ENCODE measurements at regions not wholly inside any gene's neighbourhood (a gene's known extent, or its start where the extent isn't known, plus 50 kb on each side); places are given as distances from the start of the nearest gene placed in this dataset.

- no peak for DNase-seq (ENCODE audit: low read depth in 4 of 4, low spot score in 1 of 4)
Measured at GRCh38 chr2:146221826-146222225, 1623.0 kb upstream of the ACVR2A start.

GRCh38 chr2:146220957-146221356, 1623.9 kb upstream of the ACVR2A start:
- DNase-seq (ENCODE audit: low read depth in 4 of 4, low spot score in 1 of 4) = no peak

- DNase-seq (ENCODE audit: low read depth in 4 of 4, low spot score in 1 of 4) = no peak
Measured at GRCh38 chr2:146214394-146214929, 1630.4 kb upstream of the ACVR2A start.

- DNase-seq (ENCODE audit: low read depth in 4 of 4, low spot score in 1 of 4) = no peak
Measured at GRCh38 chr2:146213674-146214073, 1631.2 kb upstream of the ACVR2A start.

- no peak for DNase-seq (ENCODE audit: low read depth in 4 of 4, low spot score in 1 of 4)
Measured at GRCh38 chr2:146212602-146213001, 1632.2 kb upstream of the ACVR2A start.

- DNase-seq (ENCODE audit: low read depth in 4 of 4, low spot score in 1 of 4) = no peak
Measured at GRCh38 chr2:146209842-146210275, 1635.0 kb upstream of the ACVR2A start.

GRCh38 chr2:146207901-146208300, 1636.9 kb upstream of the ACVR2A start:
- DNase-seq (ENCODE audit: low read depth in 4 of 4, low spot score in 1 of 4) = no peak

- no peak for DNase-seq (ENCODE audit: low read depth in 4 of 4, low spot score in 1 of 4)
Measured at GRCh38 chr2:146207417-146207816, 1637.4 kb upstream of the ACVR2A start.

- no peak for DNase-seq (ENCODE audit: low read depth in 4 of 4, low spot score in 1 of 4)
Measured at GRCh38 chr2:146203064-146203624, 1641.7 kb upstream of the ACVR2A start.

GRCh38 chr2:146193619-146194018, 1651.2 kb upstream of the ACVR2A start:
- DNase-seq (ENCODE audit: low read depth in 4 of 4, low spot score in 1 of 4) = no peak

- no peak for DNase-seq (ENCODE audit: low read depth in 4 of 4, low spot score in 1 of 4)
Measured at GRCh38 chr2:146189541-146189940, 1655.3 kb upstream of the ACVR2A start.

GRCh38 chr2:146173934-146174333, 1654.0 kb upstream of the ZEB2 start:
- no peak for DNase-seq (ENCODE audit: low read depth in 4 of 4, low spot score in 1 of 4)

GRCh38 chr2:146161256-146161882, 1641.5 kb upstream of the ZEB2 start:
- DNase-seq (ENCODE audit: low read depth in 4 of 4, low spot score in 1 of 4) = no peak

- no peak for DNase-seq (ENCODE audit: low read depth in 4 of 4, low spot score in 1 of 4)
Measured at GRCh38 chr2:146158072-146158674, 1638.3 kb upstream of the ZEB2 start.

- no peak for DNase-seq (ENCODE audit: low read depth in 4 of 4, low spot score in 1 of 4)
Measured at GRCh38 chr2:146147448-146148012, 1627.6 kb upstream of the ZEB2 start.

GRCh38 chr2:146143971-146144370, 1624.1 kb upstream of the ZEB2 start:
- no peak for DNase-seq (ENCODE audit: low read depth in 4 of 4, low spot score in 1 of 4)

- DNase-seq (ENCODE audit: low read depth in 4 of 4, low spot score in 1 of 4) = no peak
Measured at GRCh38 chr2:146138820-146139219, 1618.9 kb upstream of the ZEB2 start.

- DNase-seq (ENCODE audit: low read depth in 4 of 4, low spot score in 1 of 4) = no peak
Measured at GRCh38 chr2:146135245-146135644, 1615.3 kb upstream of the ZEB2 start.

- no peak for DNase-seq (ENCODE audit: low read depth in 4 of 4, low spot score in 1 of 4)
Measured at GRCh38 chr2:146131785-146132184, 1611.9 kb upstream of the ZEB2 start.

GRCh38 chr2:146131048-146131447, 1611.1 kb upstream of the ZEB2 start:
- no peak for DNase-seq (ENCODE audit: low read depth in 4 of 4, low spot score in 1 of 4)

GRCh38 chr2:146130290-146130689, 1610.4 kb upstream of the ZEB2 start:
- DNase-seq (ENCODE audit: low read depth in 4 of 4, low spot score in 1 of 4) = no peak

- DNase-seq (ENCODE audit: low read depth in 4 of 4, low spot score in 1 of 4) = no peak
Measured at GRCh38 chr2:146129231-146129630, 1609.3 kb upstream of the ZEB2 start.

Data from stimulated activated CD4-positive, alpha-beta T cell treated with anti-CD3 and anti-CD28 coated beads, Interleukin-1b, Interleukin-23, amount 100 ng/mL, for 24 hours (primary cell).